ENCODE measurements at regions not wholly inside any gene's neighbourhood (a gene's known extent, or its start where the extent isn't known, plus 50 kb on each side); places are given as distances from the start of the nearest gene placed in this dataset.

GRCh38 chr10:62721687-62722086, 82.8 kb upstream of the ADO start:
- DNase-seq = no peak

- no peak for DNase-seq
Observed at GRCh38 chr10:62723375-62723774, 81.1 kb upstream of the ADO start.

GRCh38 chr10:62724465-62724864, 80.1 kb upstream of the ADO start:
- DNase-seq = no peak

GRCh38 chr10:62726142-62726541, 78.4 kb upstream of the ADO start:
- DNase-seq = no peak

- DNase-seq = no peak
Observed at GRCh38 chr10:62726638-62727037, 77.9 kb upstream of the ADO start.

- no peak for DNase-seq
Observed at GRCh38 chr10:62727934-62728333, 76.6 kb upstream of the ADO start.

GRCh38 chr10:62728479-62728878, 76.0 kb upstream of the ADO start:
- no peak for DNase-seq

- DNase-seq = no peak
Observed at GRCh38 chr10:62732841-62733653, 71.5 kb upstream of the ADO start.

- DNase-seq = no peak
Observed at GRCh38 chr10:62733654-62734293, 70.7 kb upstream of the ADO start.

GRCh38 chr10:62734781-62735463, 69.6 kb upstream of the ADO start:
- DNase-seq = no peak

- DNase-seq = no peak
Observed at GRCh38 chr10:62735464-62736167, 68.9 kb upstream of the ADO start.

- DNase-seq = no peak
Observed at GRCh38 chr10:62736168-62736546, 68.4 kb upstream of the ADO start.

GRCh38 chr10:62738916-62739315, 65.6 kb upstream of the ADO start:
- no peak for DNase-seq

GRCh38 chr10:62740885-62741745, 63.4 kb upstream of the ADO start:
- DNase-seq = no peak

GRCh38 chr10:62741996-62742395, 62.5 kb upstream of the ADO start:
- no peak for DNase-seq

- DNase-seq = no peak
Observed at GRCh38 chr10:62742536-62743061, 61.9 kb upstream of the ADO start.

GRCh38 chr10:62744136-62744535, 60.4 kb upstream of the ADO start:
- no peak for DNase-seq

- no peak for DNase-seq
Observed at GRCh38 chr10:62745581-62745980, 58.9 kb upstream of the ADO start.

- DNase-seq = no peak
Observed at GRCh38 chr10:62746951-62747729, 57.4 kb upstream of the ADO start.

- no peak for DNase-seq
Observed at GRCh38 chr10:62748386-62748785, 56.1 kb upstream of the ADO start.

- DNase-seq = no peak
Observed at GRCh38 chr10:62749093-62749683, 55.3 kb upstream of the ADO start.

Measured in SHP77 (cell line).